ENCODE measurements at regions not wholly inside any gene's neighbourhood (a gene's known extent, or its start where the extent isn't known, plus 50 kb on each side); places are given as distances from the start of the nearest gene placed in this dataset.
A peak's percentile ranks its signal among the peaks of the same experiment; 100 is the strongest.

DNA sequence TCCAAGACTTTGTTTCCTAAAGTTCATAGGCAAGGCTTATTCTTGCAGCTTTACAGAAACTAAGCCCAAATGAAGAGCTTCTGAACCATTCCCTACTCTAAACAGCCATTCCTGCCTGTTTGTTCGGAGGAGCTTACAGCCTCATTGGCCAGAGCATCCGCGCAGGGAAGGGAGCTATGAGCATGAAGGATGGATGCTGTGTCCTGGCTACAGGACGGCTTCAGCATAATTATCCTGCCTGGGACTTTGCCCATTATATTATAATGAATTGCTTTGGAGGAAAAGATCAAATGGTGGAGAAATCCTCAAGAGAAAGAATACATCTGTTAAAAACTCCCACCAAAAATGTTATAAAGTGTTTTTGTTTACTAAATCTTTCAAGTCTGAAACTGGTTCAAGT, 378.2 kb upstream of the BTBD3 start:
- Histone ChIP-seq H3K27ac (no peak overlapping the region), H3K36me3 (replicated peaks) (no peaks in the 10 kb centered on the region), H3K4me3 (ENCODE audit: low read depth, low read length) (no peak overlapping the region), H3K27me3 (replicated peaks) (no peaks in the 10 kb centered on the region)
- TF ChIP-seq, protein P1, sequence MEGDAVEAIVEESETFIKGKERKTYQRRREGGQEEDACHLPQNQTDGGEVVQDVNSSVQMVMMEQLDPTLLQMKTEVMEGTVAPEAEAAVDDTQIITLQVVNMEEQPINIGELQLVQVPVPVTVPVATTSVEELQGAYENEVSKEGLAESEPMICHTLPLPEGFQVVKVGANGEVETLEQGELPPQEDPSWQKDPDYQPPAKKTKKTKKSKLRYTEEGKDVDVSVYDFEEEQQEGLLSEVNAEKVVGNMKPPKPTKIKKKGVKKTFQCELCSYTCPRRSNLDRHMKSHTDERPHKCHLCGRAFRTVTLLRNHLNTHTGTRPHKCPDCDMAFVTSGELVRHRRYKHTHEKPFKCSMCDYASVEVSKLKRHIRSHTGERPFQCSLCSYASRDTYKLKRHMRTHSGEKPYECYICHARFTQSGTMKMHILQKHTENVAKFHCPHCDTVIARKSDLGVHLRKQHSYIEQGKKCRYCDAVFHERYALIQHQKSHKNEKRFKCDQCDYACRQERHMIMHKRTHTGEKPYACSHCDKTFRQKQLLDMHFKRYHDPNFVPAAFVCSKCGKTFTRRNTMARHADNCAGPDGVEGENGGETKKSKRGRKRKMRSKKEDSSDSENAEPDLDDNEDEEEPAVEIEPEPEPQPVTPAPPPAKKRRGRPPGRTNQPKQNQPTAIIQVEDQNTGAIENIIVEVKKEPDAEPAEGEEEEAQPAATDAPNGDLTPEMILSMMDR (IDR thresholded peaks at IDR 0.05; ENCODE audit: low read depth, low read length, missing control alignments): no peak
- in situ Hi-C loops (cut with HindIII; ENCODE audit: low pct_ligation_motif_present, low sequenced_read_pairs): no loop called here
- DNase-seq: no peak

DNA sequence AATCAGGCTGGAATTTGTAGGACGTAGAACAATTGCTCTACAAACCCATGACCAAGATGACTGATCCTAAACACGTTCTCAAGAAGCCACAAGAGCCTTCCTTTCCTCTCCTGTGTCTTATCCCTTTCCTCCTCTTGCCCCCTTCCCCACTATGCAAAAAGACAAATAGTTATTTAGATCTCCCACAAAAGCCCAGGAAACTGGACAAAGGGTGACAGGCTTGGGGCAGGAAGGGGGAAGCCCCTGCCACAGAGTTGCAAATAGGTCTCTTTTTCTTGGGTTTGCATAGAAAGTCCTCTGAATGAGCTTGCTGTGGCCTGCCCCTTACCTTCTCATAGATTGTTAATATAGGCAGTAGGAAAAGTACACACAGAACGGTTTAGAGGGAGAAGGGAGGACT, 377.1 kb upstream of the BTBD3 start:
- TF ChIP-seq, protein P1 (IDR thresholded peaks at IDR 0.05; ENCODE audit: low read depth, low read length, missing control alignments): no peak
- in situ Hi-C loops (cut with HindIII; ENCODE audit: low pct_ligation_motif_present, low sequenced_read_pairs): no loop called here
- Histone ChIP-seq H3K27me3 (replicated peaks) (no peaks in the 10 kb centered on the region), H3K36me3 (replicated peaks) (no peaks in the 10 kb centered on the region), H3K4me3 (ENCODE audit: low read depth, low read length) (no peak overlapping the region), H3K27ac (no peak overlapping the region)
- DNase-seq: no peak

DNA sequence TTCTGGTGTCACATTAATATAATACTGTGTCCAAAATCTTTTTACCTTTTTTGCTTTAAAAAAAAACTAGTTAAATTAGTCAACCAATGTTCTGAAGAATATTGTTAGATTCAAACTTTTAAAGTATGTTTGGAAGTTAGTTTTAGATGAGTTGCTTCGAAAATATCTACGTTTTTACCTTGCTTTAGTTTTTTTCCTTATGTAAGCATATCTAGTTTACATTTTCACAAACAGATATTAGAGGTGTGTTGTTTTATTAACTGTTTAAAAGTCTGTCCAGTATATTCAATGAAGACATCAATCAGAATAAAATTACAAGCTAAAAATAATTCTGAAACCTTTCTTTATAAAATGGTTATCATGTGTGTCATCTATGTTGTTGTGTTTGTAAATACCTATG, 375.0 kb upstream of the BTBD3 start:
- TF ChIP-seq, protein P1 (IDR thresholded peaks at IDR 0.05; ENCODE audit: low read depth, low read length, missing control alignments): no peak
- Histone ChIP-seq H3K27me3 (replicated peaks) (no peaks in the 10 kb centered on the region), H3K4me3 (ENCODE audit: low read depth, low read length) (no peak overlapping the region), H3K36me3 (replicated peaks) (no peaks in the 10 kb centered on the region), H3K27ac (peak overlapping the region; percentile 28)
- in situ Hi-C loops (cut with HindIII; ENCODE audit: low pct_ligation_motif_present, low sequenced_read_pairs): no loop called here
- no peak for DNase-seq

DNA sequence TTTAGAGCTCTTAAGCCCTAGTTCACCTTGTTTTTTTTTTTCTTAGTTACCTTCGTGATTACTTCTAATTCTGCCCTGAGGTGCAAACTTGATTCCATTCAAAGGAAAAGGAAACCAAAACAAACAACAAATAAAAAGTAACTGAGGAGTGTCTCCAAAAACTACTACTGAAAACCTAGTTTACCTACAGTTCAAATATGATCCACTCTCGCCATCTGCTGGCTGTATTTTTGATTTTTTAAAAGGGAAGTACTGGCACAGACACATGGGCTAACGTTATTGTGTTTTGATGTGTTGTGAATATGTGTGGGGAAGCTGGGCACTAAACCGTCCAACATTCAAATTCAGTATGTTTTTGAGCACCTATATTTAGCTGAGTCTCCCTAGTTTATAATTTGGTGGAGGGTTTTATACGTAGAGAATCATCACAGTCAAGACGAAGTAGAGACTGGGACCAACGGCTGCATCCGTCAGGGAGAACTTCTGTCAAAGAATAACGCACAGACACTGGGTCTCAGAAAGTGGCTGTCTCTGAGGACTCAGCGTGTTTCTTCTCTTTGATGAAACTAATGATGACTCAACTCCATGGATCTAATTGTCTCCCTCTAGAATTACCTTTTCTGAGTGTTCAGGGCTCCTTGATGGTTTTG, 373.5 kb upstream of the BTBD3 start:
- TF ChIP-seq, protein P1 (IDR thresholded peaks at IDR 0.05; ENCODE audit: low read depth, low read length, missing control alignments): peak; percentile 47
- in situ Hi-C loops (cut with HindIII; ENCODE audit: low pct_ligation_motif_present, low sequenced_read_pairs): no loop called here
- Histone ChIP-seq H3K27ac (no peak overlapping the region), H3K4me3 (ENCODE audit: low read depth, low read length) (no peak overlapping the region), H3K36me3 (replicated peaks) (no peaks in the 10 kb centered on the region), H3K27me3 (replicated peaks) (no peaks in the 10 kb centered on the region)
- DNase-seq: peak; percentile 76

DNA sequence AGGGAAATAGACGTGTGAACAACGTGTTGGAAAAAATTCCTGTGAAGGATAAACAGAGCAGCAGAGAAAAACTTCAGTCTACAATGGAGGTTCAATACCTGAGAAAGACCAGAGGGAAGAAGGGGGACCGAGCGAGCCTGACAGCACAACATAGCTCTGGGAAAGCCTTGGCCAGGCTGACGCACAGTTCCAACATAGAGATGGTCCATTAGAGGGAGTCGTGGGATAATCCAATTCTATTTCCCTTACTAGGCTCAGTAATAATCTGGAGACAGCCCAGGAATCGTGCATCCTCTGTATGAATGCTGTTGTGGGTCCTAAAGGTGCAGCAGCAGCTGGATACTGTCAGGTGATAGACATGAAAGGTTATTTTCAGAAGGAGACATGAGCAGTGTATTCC, 370.8 kb upstream of the BTBD3 start:
- Histone ChIP-seq H3K27me3 (replicated peaks) (no peaks in the 10 kb centered on the region), H3K36me3 (replicated peaks) (no peaks in the 10 kb centered on the region), H3K4me3 (ENCODE audit: low read depth, low read length) (no peak overlapping the region), H3K27ac (no peak overlapping the region)
- DNase-seq: no peak
- TF ChIP-seq, protein P1 (IDR thresholded peaks at IDR 0.05; ENCODE audit: low read depth, low read length, missing control alignments): no peak
- in situ Hi-C loops (cut with HindIII; ENCODE audit: low pct_ligation_motif_present, low sequenced_read_pairs): no loop called here
